CD4-positive, alpha-beta T cell treated with Interferon alpha-2 for 1 hour (primary cell): ENCODE measurements at regions not wholly inside any gene's neighbourhood (a gene's known extent, or its start where the extent isn't known, plus 50 kb on each side); places are given as distances from the start of the nearest gene placed in this dataset.
"Not testable (repeated sequence)": the region's sequence is repeated elsewhere in the genome, so short reads cannot be mapped to it uniquely, and the experiment has no call there.

ENCODE experiments used
- DNase-seq, 2 donors: peaks; one replicate each; pipeline ENCODE4 v3.0.0-alpha.2; 2020 to 2022

- no peak for DNase-seq
Measured at GRCh38 chr6:141969201-141969600, 163.5 kb upstream of the GJE1 start.

GRCh38 chr6:141968632-141969031, 164.1 kb upstream of the GJE1 start:
- DNase-seq = no peak

GRCh38 chr6:141965016-141965545, 167.6 kb upstream of the GJE1 start:
- DNase-seq = no peak

- DNase-seq = no peak
Measured at GRCh38 chr6:141963543-141964295, 169.0 kb upstream of the GJE1 start.

GRCh38 chr6:141957271-141957670, 175.5 kb upstream of the GJE1 start:
- no peak for DNase-seq

GRCh38 chr6:141956868-141957267, 175.9 kb upstream of the GJE1 start:
- DNase-seq = no peak

GRCh38 chr6:141956046-141956761, 176.5 kb upstream of the GJE1 start:
- no peak for DNase-seq

GRCh38 chr6:141953072-141953471, 179.7 kb upstream of the GJE1 start:
- DNase-seq = no peak

- DNase-seq = no peak
Measured at GRCh38 chr6:141946502-141946901, 186.2 kb upstream of the GJE1 start.

- DNase-seq = no peak
Measured at GRCh38 chr6:141938664-141939063, 194.1 kb upstream of the GJE1 start.

- no peak for DNase-seq
Measured at GRCh38 chr6:141932685-141933084, 200.0 kb upstream of the GJE1 start.

GRCh38 chr6:141926200-141926900, 206.4 kb upstream of the GJE1 start:
- DNase-seq = not testable (repeated sequence)

- no peak for DNase-seq
Measured at GRCh38 chr6:141925001-141925400, 207.7 kb upstream of the GJE1 start.

- no peak for DNase-seq
Measured at GRCh38 chr6:141922898-141923297, 209.8 kb upstream of the GJE1 start.

GRCh38 chr6:141916682-141917505, 215.8 kb upstream of the GJE1 start:
- not testable (repeated sequence) for DNase-seq

- DNase-seq = no peak
Measured at GRCh38 chr6:141914646-141915045, 218.1 kb upstream of the GJE1 start.

GRCh38 chr6:141906569-141907080, 226.1 kb upstream of the GJE1 start:
- no peak for DNase-seq

GRCh38 chr6:141890661-141891060, 242.1 kb upstream of the GJE1 start:
- DNase-seq = no peak

- DNase-seq = no peak
Measured at GRCh38 chr6:141884850-141885249, 247.9 kb upstream of the GJE1 start.

GRCh38 chr6:141878686-141879085, 254.0 kb upstream of the GJE1 start:
- no peak for DNase-seq

GRCh38 chr6:141877275-141877983, 255.3 kb upstream of the GJE1 start:
- no peak for DNase-seq
